OCI-LY1 (cell line): ENCODE measurements at regions not wholly inside any gene's neighbourhood (a gene's known extent, or its start where the extent isn't known, plus 50 kb on each side); places are given as distances from the start of the nearest gene placed in this dataset.

Experiments used
- CTCF ChIP-seq: fragments of 200-600 bp; sonication (generic), shearing (Covaris generic); IDR thresholded peaks from 2 replicates; pipeline ENCODE4 v1.5.1; 2017; ENCODE audit warnings: mild to moderate bottlenecking, antibody characterized with exemption, low read length, moderate library complexity, mixed read lengths
- EZH2 ChIP-seq: fragments of 200-600 bp; sonication (generic), shearing (Covaris generic); IDR thresholded peaks from 2 replicates; pipeline ENCODE4 v1.8.0; 2017; ENCODE audit warnings: borderline replicate concordance, mixed run types, mild to moderate bottlenecking, antibody characterized with exemption, low read length, moderate library complexity, mixed read lengths

- TF ChIP-seq CTCF (no peak), EZH2 (no peak)
These were observed 134.4 kb downstream of the C16orf95 start for GRCh38 chr16:87182759-87183158.
